Adrenal gland (tissue), 5 donors: ENCODE measurements at regions not wholly inside any gene's neighbourhood (a gene's known extent, or its start where the extent isn't known, plus 50 kb on each side); places are given as distances from the start of the nearest gene placed in this dataset.

Experiments used
- POLR2A ChIP-seq, 2 donors: fragments of 450-650 bp; IDR thresholded peaks; one replicate each; pipeline ENCODE4 v1.6.1; 2017; ENCODE audit warnings: antibody characterized with exemption in 2 of 2, mild to moderate bottlenecking in 2 of 2, moderate library complexity in 1 of 2
- TF ChIP-seq, protein P1 (sequence below), 6 experiments: fragments of 450-650 bp in 4 of 6; fragments of 200-600 bp in 2 of 6; sonication (generic) in 1 of 6; IDR thresholded peaks; 1 replicate in 5 of 6; 2 replicates in 1 of 6; pipeline versions ENCODE4 v1.5.1 to v1.8.0; 2016 to 2021; ENCODE audit warnings: antibody characterized with exemption in 6 of 6, mild to moderate bottlenecking in 2 of 6, moderate library complexity in 1 of 6
- donor health status: DM: no; HTN: no; CAD: no.

DNA sequence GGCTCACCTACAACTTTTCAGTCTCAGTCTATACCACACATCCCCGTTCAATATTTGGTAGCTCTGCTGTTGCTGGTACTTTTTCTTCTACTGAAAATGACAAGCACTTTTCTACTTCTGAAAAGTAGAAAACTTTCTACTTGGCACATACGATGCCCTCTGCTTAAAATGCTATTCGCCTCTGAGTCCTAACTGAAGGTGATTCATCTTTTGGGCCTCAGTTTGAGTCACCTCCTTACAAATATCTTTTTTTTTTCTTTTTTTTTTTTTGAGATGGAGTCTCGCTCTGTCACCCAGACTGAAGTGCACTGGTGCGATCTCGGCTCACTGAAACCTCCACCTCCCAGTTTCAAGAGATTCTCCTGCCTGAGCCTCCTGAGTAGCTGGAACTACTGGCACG lies 136.0 kb upstream of the CYYR1 start:
- peak in 1 of 2 donors; percentile 20 for TF ChIP-seq POLR2A (IDR thresholded peaks at IDR 0.05)
- TF ChIP-seq, protein P1, sequence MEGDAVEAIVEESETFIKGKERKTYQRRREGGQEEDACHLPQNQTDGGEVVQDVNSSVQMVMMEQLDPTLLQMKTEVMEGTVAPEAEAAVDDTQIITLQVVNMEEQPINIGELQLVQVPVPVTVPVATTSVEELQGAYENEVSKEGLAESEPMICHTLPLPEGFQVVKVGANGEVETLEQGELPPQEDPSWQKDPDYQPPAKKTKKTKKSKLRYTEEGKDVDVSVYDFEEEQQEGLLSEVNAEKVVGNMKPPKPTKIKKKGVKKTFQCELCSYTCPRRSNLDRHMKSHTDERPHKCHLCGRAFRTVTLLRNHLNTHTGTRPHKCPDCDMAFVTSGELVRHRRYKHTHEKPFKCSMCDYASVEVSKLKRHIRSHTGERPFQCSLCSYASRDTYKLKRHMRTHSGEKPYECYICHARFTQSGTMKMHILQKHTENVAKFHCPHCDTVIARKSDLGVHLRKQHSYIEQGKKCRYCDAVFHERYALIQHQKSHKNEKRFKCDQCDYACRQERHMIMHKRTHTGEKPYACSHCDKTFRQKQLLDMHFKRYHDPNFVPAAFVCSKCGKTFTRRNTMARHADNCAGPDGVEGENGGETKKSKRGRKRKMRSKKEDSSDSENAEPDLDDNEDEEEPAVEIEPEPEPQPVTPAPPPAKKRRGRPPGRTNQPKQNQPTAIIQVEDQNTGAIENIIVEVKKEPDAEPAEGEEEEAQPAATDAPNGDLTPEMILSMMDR (IDR thresholded peaks at IDR 0.05), result no peak
